Heart right ventricle (tissue), 16 donors: ENCODE measurements at regions not wholly inside any gene's neighbourhood (a gene's known extent, or its start where the extent isn't known, plus 50 kb on each side); places are given as distances from the start of the nearest gene placed in this dataset.

Source experiments
- ATAC-seq, 8 donors: fragments of 200-7000 bp; cut with Tn5 transposase; one replicate each; pipeline ENCODE4 v1.9.1; 2020; ENCODE audit warnings: mild to moderate bottlenecking in 8 of 8, moderate library complexity in 8 of 8, moderate number of reproducible peaks in 1 of 8
- DNase-seq, 2 donors: peaks; one replicate each; pipeline ENCODE4 v3.0.0-alpha.2; 2020
- H3K27ac ChIP-seq, 10 donors: fragments of 200-600 bp; sonication (generic) in 2 of 10; one replicate each; pipeline versions ENCODE4 v1.5.0 to v1.8.0; 2020 to 2022; ENCODE audit warnings: mild to moderate bottlenecking in 3 of 10
- H3K27me3 ChIP-seq, 7 donors: fragments of 200-600 bp; one replicate each; pipeline ENCODE4 v1.8.0; 2021 to 2022; ENCODE audit warnings: mild to moderate bottlenecking in 2 of 7
- H3K36me3 ChIP-seq, 9 donors: fragments of 200-600 bp; sonication (generic) in 1 of 9; one replicate each; pipeline versions ENCODE4 v1.5.0 to v1.8.0; 2020 to 2022; ENCODE audit warnings: mild to moderate bottlenecking in 2 of 9
- H3K4me1 ChIP-seq, 9 donors: fragments of 200-600 bp; sonication (generic) in 1 of 9; one replicate each; pipeline versions ENCODE4 v1.5.0 to v1.8.0; 2020 to 2022; ENCODE audit warnings: mild to moderate bottlenecking in 4 of 9
- H3K4me3 ChIP-seq, 10 donors: fragments of 200-600 bp; sonication (generic) in 2 of 10; one replicate each; pipeline versions ENCODE4 v1.5.0 to v1.8.0; 2020 to 2022; ENCODE audit warnings: mild to moderate bottlenecking in 7 of 10, moderate library complexity in 2 of 10
- H3K9me3 ChIP-seq, 11 donors: fragments of 200-600 bp in 10 of 11; sonication (generic) in 2 of 11; one replicate each; pipeline versions ENCODE4 v1.5.0 to v1.8.0; 2013 to 2022; ENCODE audit warnings: mild to moderate bottlenecking in 2 of 11, control low read depth in 1 of 11, moderate library complexity in 1 of 11
- WGBS, 2 donors: extraction: QIAGEN DNeasy Blood & Tissue Kit; methylation state at CpG; one replicate each; pipeline ENCODE4 v1.1.7; 2013; ENCODE audit warnings: inconsistent platforms in 1 of 2; 5-methylcytosine and 5-hydroxymethylcytosine counted together
- intact Hi-C, 10 donors: fragments of 100-400 bp; cut with DNase I; formaldehyde crosslinking; loops; one replicate each; pipeline versions ENCODE4 v1.11.1 to v1.14.2; 2022
- TF ChIP-seq, protein P1 (sequence below), 9 donors: fragments of 200-600 bp; sonication (generic) in 2 of 9; IDR thresholded peaks; one replicate each; pipeline versions ENCODE4 v1.5.0 to v1.8.0; 2021 to 2022; ENCODE audit warnings: antibody characterized with exemption in 9 of 9, mild to moderate bottlenecking in 5 of 9, moderate library complexity in 1 of 9
- donor health status: Arrhythmogenic right ventricular cardiomyopathy.
- donor health status: ischemic (EF 13 %, LVEDD 7.1; RV severe dilation, severe dysfunction).
- donor health status: healthy with polysubstance abuse.
- donor health status: DM: no; HTN: yes; CAD: no.
- donor health status: DM: no; HTN: no; CAD: no.
- donor health status: ischemic (EF 25% LVEDD 6.9; RV normal size, moderate dysfunction).
- donor health status: ischemic (EF 25% LVEDD 5.7; RV mildly dilated, moderate dysfunction).
- donor health status: healthy.
- donor health status: DM: yes; HTN: yes; CAD: no.
- donor health status: Ischemic cardiomyopathy.
- donor health status: ischemic (EF 35%, LVEDD 5.7; RV mildly dilated, moderate dysfunction).
- donor health status: nonischemic (EF 11% LVEDD 7.7; RV severe dilation, severe dysfunction).
- donor health status: DM: yes; HTN: yes; CAD: no.
- donor health status: PGD.
- donor health status: ischemic (EF 29% LVEDD 5.4; RV normal size, mild dysfunction).
- donor health status: nonischemic (EF 23%, LVEDD 6.1; RV moderate dilation, normal function).

DNA sequence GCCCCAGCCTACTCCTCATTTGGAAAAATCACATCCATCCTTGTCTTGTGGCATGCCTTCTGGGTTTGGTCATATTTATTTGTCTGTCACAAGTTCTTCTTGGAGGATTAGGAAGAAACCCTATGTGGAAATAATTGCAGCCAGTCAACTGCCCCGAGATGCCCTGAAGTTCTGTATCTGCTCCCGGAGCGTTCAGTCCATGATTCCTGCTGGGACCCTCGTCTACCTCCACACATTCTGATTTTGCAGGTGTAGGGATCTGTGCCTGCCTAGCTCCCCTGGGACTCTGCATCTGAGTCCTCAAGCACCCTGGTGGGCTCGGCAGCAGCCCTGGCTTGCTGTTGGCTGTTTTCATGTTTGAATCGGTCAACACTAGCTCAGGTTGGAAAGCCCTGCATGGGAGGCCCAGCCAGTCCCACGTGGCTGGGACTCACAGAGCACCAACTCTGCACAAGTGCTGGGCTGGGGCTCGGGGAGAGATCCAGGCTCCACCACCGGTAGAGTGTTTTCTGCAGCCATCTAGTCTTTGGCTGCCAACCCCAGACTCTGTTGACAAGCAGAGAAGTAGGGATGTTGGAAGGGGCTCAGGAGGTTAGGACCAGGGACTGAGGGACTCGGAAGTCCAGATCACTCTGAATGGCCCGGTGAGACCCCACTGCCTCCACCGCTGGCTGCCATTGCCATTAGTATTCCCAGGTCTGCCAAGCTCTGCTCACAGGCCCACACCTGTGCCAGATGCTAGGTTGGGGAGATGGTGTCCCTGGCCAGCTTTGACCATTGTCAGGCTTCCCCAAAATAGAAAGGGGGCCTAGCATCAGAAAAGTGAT is 183.5 kb upstream of the CST7 start:
- Histone ChIP-seq H3K4me1 (no peaks in the 10 kb centered on the region), H3K36me3 (no peaks in the 10 kb centered on the region), H3K9me3 (peaks cover 0 to 9% (median under 1%) of the 10 kb centered on the region in 11 donors), H3K4me3 (no peak overlapping the region), H3K27me3 (peaks cover 0 to 36% (median 8%) of the 10 kb centered on the region in 7 donors), H3K27ac (no peak overlapping the region)
- 77 to 85% methylated on average over 12 of the region's 12 CpGs for WGBS, 2 donors
- intact Hi-C loops: no loop called here
- TF ChIP-seq, protein P1, sequence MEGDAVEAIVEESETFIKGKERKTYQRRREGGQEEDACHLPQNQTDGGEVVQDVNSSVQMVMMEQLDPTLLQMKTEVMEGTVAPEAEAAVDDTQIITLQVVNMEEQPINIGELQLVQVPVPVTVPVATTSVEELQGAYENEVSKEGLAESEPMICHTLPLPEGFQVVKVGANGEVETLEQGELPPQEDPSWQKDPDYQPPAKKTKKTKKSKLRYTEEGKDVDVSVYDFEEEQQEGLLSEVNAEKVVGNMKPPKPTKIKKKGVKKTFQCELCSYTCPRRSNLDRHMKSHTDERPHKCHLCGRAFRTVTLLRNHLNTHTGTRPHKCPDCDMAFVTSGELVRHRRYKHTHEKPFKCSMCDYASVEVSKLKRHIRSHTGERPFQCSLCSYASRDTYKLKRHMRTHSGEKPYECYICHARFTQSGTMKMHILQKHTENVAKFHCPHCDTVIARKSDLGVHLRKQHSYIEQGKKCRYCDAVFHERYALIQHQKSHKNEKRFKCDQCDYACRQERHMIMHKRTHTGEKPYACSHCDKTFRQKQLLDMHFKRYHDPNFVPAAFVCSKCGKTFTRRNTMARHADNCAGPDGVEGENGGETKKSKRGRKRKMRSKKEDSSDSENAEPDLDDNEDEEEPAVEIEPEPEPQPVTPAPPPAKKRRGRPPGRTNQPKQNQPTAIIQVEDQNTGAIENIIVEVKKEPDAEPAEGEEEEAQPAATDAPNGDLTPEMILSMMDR (IDR thresholded peaks at IDR 0.05): no peak
- no peak for ATAC-seq
- no peak for DNase-seq

DNA sequence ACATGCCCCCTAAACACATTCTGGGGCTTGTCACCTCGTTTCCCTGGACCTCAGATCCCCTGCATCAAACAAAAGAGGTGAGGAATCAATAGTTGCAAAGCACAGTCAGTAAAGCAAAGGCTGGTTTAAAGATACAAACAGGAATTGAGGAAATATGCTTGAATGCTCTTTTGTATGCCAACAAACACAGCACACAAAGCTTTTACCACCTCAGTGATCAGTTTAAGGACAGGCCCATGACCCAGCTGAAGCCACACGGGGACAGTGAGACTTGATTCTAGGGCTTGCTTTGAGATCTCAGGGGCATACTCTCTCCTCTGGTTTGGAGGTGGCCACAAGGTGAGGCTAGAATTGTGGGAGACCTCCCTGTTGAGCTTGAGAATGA is 182.9 kb upstream of the CST7 start:
- Histone ChIP-seq H3K4me1 (no peaks in the 10 kb centered on the region), H3K27ac (no peak overlapping the region), H3K27me3 (peaks cover 0 to 40% (median 8%) of the 10 kb centered on the region in 7 donors), H3K4me3 (no peak overlapping the region), H3K9me3 (peaks cover 0 to 3% (median 0%) of the 10 kb centered on the region in 11 donors), H3K36me3 (no peaks in the 10 kb centered on the region)
- WGBS, 2 donors: 65 to 82% methylated on average over 2 of the region's 2 CpGs
- DNase-seq (no peak), ATAC-seq (no peak)
- intact Hi-C loops: no loop called here
- TF ChIP-seq, protein P1 (IDR thresholded peaks at IDR 0.05): no peak

DNA sequence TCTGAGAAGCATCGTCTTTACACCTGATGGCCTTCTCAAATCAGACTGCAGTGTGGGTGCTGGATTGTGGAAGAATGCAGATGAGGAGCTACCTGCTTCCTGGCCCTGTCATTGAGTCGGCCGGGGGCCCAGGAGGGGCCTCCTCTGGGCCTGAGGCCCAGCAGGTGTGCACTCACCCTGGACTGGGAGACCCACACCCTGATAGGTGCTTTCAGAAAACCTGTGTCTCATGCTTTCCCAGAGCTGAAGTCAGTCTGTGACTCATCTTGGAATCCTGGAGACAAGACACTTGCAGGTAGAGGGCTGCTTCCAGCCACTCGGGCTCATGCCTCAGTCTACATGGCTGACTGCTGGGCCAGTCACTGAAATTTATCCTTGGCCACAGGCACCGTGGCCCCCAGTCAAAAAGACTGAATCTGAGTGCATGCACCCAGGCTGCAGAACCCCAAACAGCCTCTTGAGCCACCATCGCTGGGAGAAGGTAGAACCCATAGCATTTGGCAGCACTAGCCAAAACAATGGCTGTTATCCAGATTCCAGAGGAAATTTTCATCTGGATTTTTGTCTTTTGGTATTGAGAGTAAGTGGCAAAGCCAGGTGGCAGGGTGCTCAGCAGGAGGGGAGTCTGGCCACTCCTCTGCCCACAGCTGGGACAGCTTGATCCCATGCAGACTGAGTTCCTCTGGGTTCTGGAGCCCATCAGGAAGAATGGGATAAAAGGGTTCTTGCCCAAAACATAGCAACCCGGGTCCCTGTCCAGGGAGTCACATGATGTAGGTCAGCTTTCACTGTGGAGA is 182.0 kb upstream of the CST7 start:
- WGBS, 2 donors: 86 to 93% methylated on average over 7 of the region's 7 CpGs
- ATAC-seq (no peak), DNase-seq (no peak)
- Histone ChIP-seq H3K36me3 (no peaks in the 10 kb centered on the region), H3K27ac (no peak overlapping the region), H3K27me3 (peaks cover 0 to 40% (median 8%) of the 10 kb centered on the region in 7 donors), H3K9me3 (no peaks in the 10 kb centered on the region), H3K4me3 (no peak overlapping the region), H3K4me1 (peaks cover 0 to 4% (median 0%) of the 10 kb centered on the region in 9 donors)
- TF ChIP-seq, protein P1 (IDR thresholded peaks at IDR 0.05): no peak
- intact Hi-C loops: no loop called here

- Histone ChIP-seq H3K4me3 (no peak overlapping the region), H3K9me3 (no peaks in the 10 kb centered on the region), H3K27me3 (peaks cover 0 to 38% (median 13%) of the 10 kb centered on the region in 7 donors), H3K36me3 (no peaks in the 10 kb centered on the region), H3K27ac (no peak overlapping the region), H3K4me1 (peaks cover 0 to 4% (median 0%) of the 10 kb centered on the region in 9 donors)
- ATAC-seq (no peak), DNase-seq (no peak)
- intact Hi-C loops: no loop called here
- WGBS, 2 donors: 92 to 94% methylated on average over 4 of the region's 4 CpGs
- TF ChIP-seq, protein P1 (IDR thresholded peaks at IDR 0.05): no peak
Measured at GRCh38 chr20:24767623-24768100, 181.4 kb upstream of the CST7 start.
